ENCODE measurements at regions not wholly inside any gene's neighbourhood (a gene's known extent, or its start where the extent isn't known, plus 50 kb on each side); places are given as distances from the start of the nearest gene placed in this dataset.

GRCh38 chr2:11069566-11070185 lies 85.6 kb upstream of the SLC66A3 start:
- no peaks in the 10 kb centered on the region for H3K4me1 ChIP-seq
- H3K4me3 ChIP-seq: no peak overlapping the region
- H3K27me3 ChIP-seq: no peaks in the 10 kb centered on the region
- no peak for DNase-seq
- H3K36me3 ChIP-seq: no peaks in the 10 kb centered on the region
- no peaks in the 10 kb centered on the region for H3K9me3 ChIP-seq
- intact Hi-C loops (cut with DNase I; ENCODE audit: low total_unique reads): no loop called here
- no peak overlapping the region for H3K27ac ChIP-seq
- TF ChIP-seq POLR2A (IDR thresholded peaks at IDR 0.05) (no peak), CTCF (IDR thresholded peaks at IDR 0.05) (no peak)

- Histone ChIP-seq H3K27me3 (no peaks in the 10 kb centered on the region), H3K27ac (no peak overlapping the region), H3K4me1 (no peaks in the 10 kb centered on the region), H3K36me3 (no peaks in the 10 kb centered on the region), H3K4me3 (no peak overlapping the region), H3K9me3 (no peaks in the 10 kb centered on the region)
- no peak for DNase-seq
- no peak for TF ChIP-seq POLR2A (IDR thresholded peaks at IDR 0.05)
- no peak for TF ChIP-seq CTCF (IDR thresholded peaks at IDR 0.05)
- intact Hi-C loops (cut with DNase I; ENCODE audit: low total_unique reads): no loop called here
These were observed 84.1 kb upstream of the SLC66A3 start for GRCh38 chr2:11071211-11071610.

GRCh38 chr2:11071939-11072338 lies 83.3 kb upstream of the SLC66A3 start:
- intact Hi-C loops (cut with DNase I; ENCODE audit: low total_unique reads): no loop called here
- no peak for DNase-seq
- no peaks in the 10 kb centered on the region for H3K36me3 ChIP-seq
- no peak for TF ChIP-seq CTCF (IDR thresholded peaks at IDR 0.05)
- TF ChIP-seq POLR2A (IDR thresholded peaks at IDR 0.05): no peak
- H3K27ac ChIP-seq: no peak overlapping the region
- H3K9me3 ChIP-seq: no peaks in the 10 kb centered on the region
- no peak overlapping the region for H3K4me3 ChIP-seq
- H3K4me1 ChIP-seq: no peaks in the 10 kb centered on the region
- no peaks in the 10 kb centered on the region for H3K27me3 ChIP-seq

DNA sequence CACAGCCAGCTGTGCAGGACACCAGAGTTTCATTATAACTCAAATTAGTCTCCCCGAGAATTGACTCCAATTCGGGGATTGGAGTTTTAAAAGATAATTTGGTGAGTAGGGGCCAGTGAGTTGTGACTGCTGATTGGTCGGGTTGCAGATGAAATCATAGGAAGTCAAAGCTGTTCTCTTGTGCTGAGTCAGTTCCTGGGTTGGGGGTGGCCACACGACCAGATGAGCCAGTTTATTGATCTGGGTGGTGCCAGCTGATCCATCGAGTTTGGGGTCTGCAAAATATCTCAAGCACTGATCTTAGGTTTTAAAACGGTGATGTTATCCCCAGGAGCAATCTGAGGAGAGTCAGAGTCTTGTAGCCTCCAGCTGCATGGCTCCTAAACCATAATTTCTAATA lies 82.7 kb upstream of the SLC66A3 start:
- Histone ChIP-seq H3K36me3 (no peaks in the 10 kb centered on the region), H3K4me1 (no peaks in the 10 kb centered on the region), H3K27me3 (no peaks in the 10 kb centered on the region), H3K9me3 (no peaks in the 10 kb centered on the region), H3K27ac (no peak overlapping the region), H3K4me3 (no peak overlapping the region)
- no peak for TF ChIP-seq POLR2A (IDR thresholded peaks at IDR 0.05)
- TF ChIP-seq CTCF (IDR thresholded peaks at IDR 0.05): no peak
- intact Hi-C loops (cut with DNase I; ENCODE audit: low total_unique reads): no loop called here
- DNase-seq: no peak

GRCh38 chr2:11073251-11073650 lies 82.0 kb upstream of the SLC66A3 start:
- intact Hi-C loops (cut with DNase I; ENCODE audit: low total_unique reads): no loop called here

More at GRCh38 chr2:11073251-11073650, 82.0 kb upstream of the SLC66A3 start:
- Histone ChIP-seq H3K9me3 (no peaks in the 10 kb centered on the region), H3K27ac (no peak overlapping the region), H3K4me1 (no peaks in the 10 kb centered on the region), H3K27me3 (no peaks in the 10 kb centered on the region), H3K36me3 (no peaks in the 10 kb centered on the region), H3K4me3 (no peak overlapping the region)
- DNase-seq: no peak
- TF ChIP-seq CTCF (IDR thresholded peaks at IDR 0.05) (no peak), POLR2A (IDR thresholded peaks at IDR 0.05) (no peak)

Data from uterus (tissue), 3 donors.